ENCODE measurements at regions not wholly inside any gene's neighbourhood (a gene's known extent, or its start where the extent isn't known, plus 50 kb on each side); places are given as distances from the start of the nearest gene placed in this dataset.

DNA sequence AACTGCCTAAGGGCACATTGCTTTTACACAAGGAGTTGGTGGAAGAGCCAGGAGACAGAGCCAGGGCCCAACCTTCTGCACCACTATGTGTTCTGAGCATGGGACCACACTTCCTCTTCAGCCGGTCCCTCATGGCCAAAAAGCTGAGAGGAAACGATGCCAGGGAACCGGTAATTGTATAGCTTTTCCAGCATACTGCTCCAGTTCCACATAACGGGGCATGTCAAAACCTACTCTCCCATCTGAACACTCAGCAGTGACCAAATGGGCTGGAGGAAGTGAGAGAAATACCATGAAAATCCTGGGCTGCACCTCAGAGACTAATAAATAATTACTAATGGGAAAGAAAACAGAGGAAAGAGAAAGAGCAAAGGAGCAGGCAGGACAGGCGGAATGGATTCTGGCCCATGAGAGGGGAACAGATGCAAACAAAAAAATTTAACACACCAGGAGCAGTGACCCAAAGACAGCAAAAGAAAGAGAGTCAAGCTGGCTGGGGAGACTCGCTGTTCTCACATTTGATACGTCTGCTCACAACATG lies 52.0 kb upstream of the BMP2 start:
- H3K27ac Mint-ChIP-seq = no peak overlapping the region
- no peak for ATAC-seq
- peaks cover 12% of the 10 kb centered on the region for H3K9me3 Mint-ChIP-seq
- H3K4me1 Mint-ChIP-seq = no peaks in the 10 kb centered on the region
- no peaks in the 10 kb centered on the region for H3K27me3 Mint-ChIP-seq
- H3K36me3 Mint-ChIP-seq = no peaks in the 10 kb centered on the region
- H3K4me3 Mint-ChIP-seq = no peak overlapping the region

DNA sequence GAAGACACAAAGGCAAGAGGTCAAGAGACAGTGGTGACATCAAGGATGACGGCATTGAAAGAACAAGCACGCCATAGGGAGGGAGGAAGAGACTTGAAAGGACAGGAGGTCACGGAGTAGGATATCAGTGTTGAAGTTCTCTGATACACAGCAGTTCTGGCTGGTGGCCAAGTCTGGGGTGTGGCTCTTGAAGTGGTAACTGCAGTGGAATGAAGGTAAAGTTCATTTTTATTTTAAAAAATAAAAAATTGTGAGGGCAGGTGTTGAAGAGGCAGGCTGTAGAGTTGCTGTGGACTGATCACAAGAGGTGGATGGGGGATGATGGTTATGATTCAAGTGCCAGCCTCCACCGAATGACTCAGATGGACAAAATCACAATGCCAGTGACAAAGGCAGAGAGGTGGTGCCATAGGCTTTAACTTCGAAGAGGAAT lies 53.2 kb upstream of the BMP2 start:
- peaks cover 9% of the 10 kb centered on the region for H3K9me3 Mint-ChIP-seq

GRCh38 chr20:6711951-6712649 lies 55.4 kb upstream of the BMP2 start:
- Mint-ChIP-seq H3K4me3 (no peak overlapping the region), H3K27me3 (no peaks in the 10 kb centered on the region), H3K9me3 (peaks cover 2% of the 10 kb centered on the region), H3K4me1 (no peaks in the 10 kb centered on the region), H3K27ac (no peak overlapping the region), H3K36me3 (no peaks in the 10 kb centered on the region)
- no peak for ATAC-seq

More for the DNA sequence above, 53.2 kb upstream of the BMP2 start:
- Mint-ChIP-seq H3K4me1 (no peaks in the 10 kb centered on the region), H3K36me3 (no peaks in the 10 kb centered on the region), H3K27ac (no peak overlapping the region), H3K4me3 (no peak overlapping the region), H3K27me3 (no peaks in the 10 kb centered on the region)
- no peak for ATAC-seq

- no peaks in the 10 kb centered on the region for H3K27me3 Mint-ChIP-seq
- no peaks in the 10 kb centered on the region for H3K4me1 Mint-ChIP-seq
- H3K9me3 Mint-ChIP-seq = peaks cover 2% of the 10 kb centered on the region
- no peak overlapping the region for H3K27ac Mint-ChIP-seq
- H3K4me3 Mint-ChIP-seq = no peak overlapping the region
- H3K36me3 Mint-ChIP-seq = no peaks in the 10 kb centered on the region
- ATAC-seq = no peak
Measured at GRCh38 chr20:6709910-6710595, 57.4 kb upstream of the BMP2 start.

- no peak for ATAC-seq
- Mint-ChIP-seq H3K4me1 (no peaks in the 10 kb centered on the region), H3K9me3 (peaks cover 2% of the 10 kb centered on the region), H3K27me3 (no peaks in the 10 kb centered on the region), H3K4me3 (no peak overlapping the region), H3K27ac (no peak overlapping the region), H3K36me3 (no peaks in the 10 kb centered on the region)
Measured at GRCh38 chr20:6708010-6708409, 59.5 kb upstream of the BMP2 start.

DNA sequence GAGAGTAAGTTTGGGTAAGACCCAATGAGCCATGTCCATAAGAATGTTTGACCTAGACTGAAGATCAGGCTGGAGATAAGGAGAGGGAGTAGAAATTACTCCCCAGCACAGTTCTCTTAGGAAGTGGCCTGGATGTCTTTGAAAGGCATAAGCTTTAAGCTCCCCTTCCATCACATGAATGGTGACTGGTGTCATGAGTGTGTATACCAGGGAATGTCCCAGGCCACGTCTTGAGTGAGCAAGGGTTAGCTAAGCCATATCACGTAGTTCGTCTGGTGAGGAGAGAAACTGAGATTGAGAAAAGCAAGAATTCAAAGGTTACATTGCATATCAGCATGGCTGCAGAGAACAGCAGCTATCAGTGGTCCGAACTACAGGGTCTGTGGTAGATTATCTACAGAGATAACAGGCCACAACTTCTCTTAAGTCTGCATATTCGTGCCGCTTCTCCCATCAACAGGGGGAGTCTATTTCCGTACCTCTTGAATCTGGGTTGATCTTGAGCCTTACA lies 60.1 kb upstream of the BMP2 start:
- Mint-ChIP-seq H3K36me3 (no peaks in the 10 kb centered on the region), H3K4me1 (no peaks in the 10 kb centered on the region), H3K27ac (no peak overlapping the region), H3K27me3 (no peaks in the 10 kb centered on the region), H3K9me3 (peaks cover 2% of the 10 kb centered on the region), H3K4me3 (no peak overlapping the region)
- no peak for ATAC-seq

GRCh38 chr20:6705926-6706548 lies 61.4 kb upstream of the BMP2 start:
- Mint-ChIP-seq H3K4me1 (no peaks in the 10 kb centered on the region), H3K4me3 (no peak overlapping the region), H3K36me3 (no peaks in the 10 kb centered on the region), H3K27ac (no peak overlapping the region), H3K9me3 (no peaks in the 10 kb centered on the region), H3K27me3 (no peaks in the 10 kb centered on the region)
- ATAC-seq = no peak

DNA sequence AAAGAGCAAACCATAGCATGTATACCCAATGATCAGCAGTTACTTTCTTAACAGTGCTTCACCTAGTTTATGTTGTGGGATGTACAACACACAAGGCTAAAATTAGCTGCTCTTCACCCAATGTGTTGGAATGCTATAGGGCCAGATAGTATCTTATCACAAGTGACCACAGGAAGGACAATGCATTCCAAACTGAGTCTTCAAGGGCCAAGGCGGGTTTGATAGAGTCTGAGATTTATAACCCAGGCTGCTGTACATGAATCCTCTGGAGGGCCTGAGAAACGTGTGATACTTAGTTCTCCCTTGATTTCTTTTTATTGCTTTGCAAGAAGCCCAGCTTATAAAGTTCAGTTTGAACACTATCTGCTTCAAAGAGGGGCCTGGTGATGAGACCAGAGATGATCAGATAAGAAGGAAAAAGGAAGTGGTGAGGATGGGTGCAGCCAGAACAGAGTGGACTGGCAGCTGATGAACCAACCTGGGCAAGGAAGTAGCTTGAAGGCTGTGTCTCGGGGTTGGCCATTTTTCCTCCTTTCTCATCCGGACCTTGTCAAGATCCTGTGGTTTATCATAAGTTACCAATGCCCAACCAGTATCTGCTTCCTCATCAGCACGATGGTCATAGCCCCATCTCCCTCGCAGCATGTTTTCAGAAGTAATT lies 62.2 kb upstream of the BMP2 start:
- ATAC-seq = no peak
- H3K27me3 Mint-ChIP-seq = no peaks in the 10 kb centered on the region
- no peaks in the 10 kb centered on the region for H3K4me1 Mint-ChIP-seq
- no peak overlapping the region for H3K4me3 Mint-ChIP-seq
- H3K27ac Mint-ChIP-seq = no peak overlapping the region
- no peaks in the 10 kb centered on the region for H3K36me3 Mint-ChIP-seq
- no peaks in the 10 kb centered on the region for H3K9me3 Mint-ChIP-seq

GRCh38 chr20:6704132-6704861 lies 63.2 kb upstream of the BMP2 start:
- Mint-ChIP-seq H3K27ac (no peak overlapping the region), H3K27me3 (no peaks in the 10 kb centered on the region), H3K4me3 (no peak overlapping the region), H3K4me1 (no peaks in the 10 kb centered on the region), H3K9me3 (no peaks in the 10 kb centered on the region), H3K36me3 (no peaks in the 10 kb centered on the region)
- ATAC-seq = no peak

DNA sequence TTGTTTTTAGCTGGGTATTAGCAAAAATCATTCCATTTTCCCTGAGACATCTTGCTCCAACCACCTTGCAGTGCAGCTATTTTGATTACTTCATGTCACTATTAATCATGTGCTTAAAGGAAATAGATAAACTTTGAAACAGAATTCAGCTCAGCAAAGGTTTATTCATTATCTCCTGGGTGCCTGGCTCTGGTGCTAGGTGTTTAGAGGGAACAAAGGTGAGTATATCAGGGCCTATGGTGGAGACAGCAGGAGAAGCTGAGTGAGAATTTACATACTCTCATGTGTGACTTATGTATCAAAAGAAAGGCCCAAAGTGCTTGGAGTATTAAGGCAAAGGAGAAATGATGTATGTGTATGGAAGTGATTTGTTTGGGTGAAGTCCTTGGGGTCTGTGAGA lies 63.8 kb upstream of the BMP2 start:
- H3K9me3 Mint-ChIP-seq = no peaks in the 10 kb centered on the region
- H3K27ac Mint-ChIP-seq = no peak overlapping the region
- ATAC-seq = no peak
- H3K27me3 Mint-ChIP-seq = no peaks in the 10 kb centered on the region
- H3K4me1 Mint-ChIP-seq = no peaks in the 10 kb centered on the region
- H3K4me3 Mint-ChIP-seq = no peak overlapping the region
- H3K36me3 Mint-ChIP-seq = no peaks in the 10 kb centered on the region

DNA sequence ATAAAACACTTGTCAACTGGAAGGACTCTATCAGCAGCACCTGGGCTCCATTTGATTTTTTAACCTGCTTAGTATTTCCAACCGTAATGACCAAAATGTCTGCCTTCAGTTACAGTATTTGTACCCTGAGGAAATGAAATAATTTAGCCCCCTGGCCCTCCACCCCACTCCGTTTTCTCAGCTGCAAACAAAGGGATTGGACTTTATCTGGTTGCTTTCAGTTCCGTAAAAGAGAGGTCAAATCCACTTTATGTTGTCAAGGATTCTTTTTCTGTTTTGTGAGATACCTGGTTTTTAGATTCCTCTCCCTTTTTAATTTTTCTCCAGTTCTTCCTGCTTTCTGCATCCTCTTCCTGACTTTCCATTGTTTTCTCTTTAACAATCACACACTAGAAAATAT lies 64.4 kb upstream of the BMP2 start:
- no peak overlapping the region for H3K27ac Mint-ChIP-seq
- no peaks in the 10 kb centered on the region for H3K36me3 Mint-ChIP-seq
- no peaks in the 10 kb centered on the region for H3K4me1 Mint-ChIP-seq
- no peaks in the 10 kb centered on the region for H3K27me3 Mint-ChIP-seq
- peaks cover 2% of the 10 kb centered on the region for H3K9me3 Mint-ChIP-seq
- no peak overlapping the region for H3K4me3 Mint-ChIP-seq
- no peak for ATAC-seq

GRCh38 chr20:6702144-6702543 lies 65.3 kb upstream of the BMP2 start:
- Mint-ChIP-seq H3K27ac (no peak overlapping the region), H3K9me3 (peaks cover 2% of the 10 kb centered on the region), H3K4me1 (no peaks in the 10 kb centered on the region), H3K27me3 (no peaks in the 10 kb centered on the region), H3K36me3 (no peaks in the 10 kb centered on the region), H3K4me3 (no peak overlapping the region)
- ATAC-seq = no peak

- Mint-ChIP-seq H3K9me3 (peaks cover 2% of the 10 kb centered on the region), H3K27me3 (no peaks in the 10 kb centered on the region), H3K27ac (no peak overlapping the region), H3K36me3 (no peaks in the 10 kb centered on the region), H3K4me3 (no peak overlapping the region), H3K4me1 (no peaks in the 10 kb centered on the region)
- no peak for ATAC-seq
Measured at GRCh38 chr20:6700563-6701329, 66.7 kb upstream of the BMP2 start.

DNA sequence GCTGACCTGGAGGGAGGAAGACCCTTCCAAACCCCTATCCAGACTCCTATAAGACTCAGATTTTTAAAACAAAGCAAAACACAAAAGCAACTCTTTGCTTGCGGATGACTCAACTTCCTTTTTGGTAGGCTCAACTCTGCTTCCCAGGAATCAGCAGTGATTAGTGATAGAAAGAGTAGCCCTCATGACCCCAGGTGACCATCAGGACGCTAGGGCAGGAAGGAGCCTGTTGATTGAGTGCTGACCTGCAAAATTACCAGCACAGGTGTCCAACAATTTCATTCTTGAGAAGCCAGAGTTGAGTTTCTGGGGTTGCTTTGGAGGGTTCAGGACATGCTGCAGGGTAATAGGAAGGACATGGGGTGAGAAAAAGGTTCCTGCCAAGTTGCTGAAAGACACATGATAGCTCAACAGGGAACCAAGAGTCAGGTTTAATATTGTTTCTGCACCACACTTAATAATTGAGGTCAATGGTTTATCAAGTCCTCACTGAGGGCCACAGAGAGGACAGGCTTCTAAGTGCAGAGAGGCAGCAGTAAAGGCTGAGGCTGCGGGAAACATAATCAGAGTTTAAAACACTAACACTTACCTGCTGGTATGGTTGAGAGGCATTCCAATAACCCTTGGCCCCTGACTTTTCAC lies 67.4 kb upstream of the BMP2 start:
- no peak overlapping the region for H3K27ac Mint-ChIP-seq
- H3K36me3 Mint-ChIP-seq = no peaks in the 10 kb centered on the region
- H3K4me1 Mint-ChIP-seq = no peaks in the 10 kb centered on the region

More for the DNA sequence above, 67.4 kb upstream of the BMP2 start:
- Mint-ChIP-seq H3K9me3 (peaks cover 2% of the 10 kb centered on the region), H3K4me3 (no peak overlapping the region), H3K27me3 (no peaks in the 10 kb centered on the region)
- no peak for ATAC-seq

All from stimulated activated memory B cell treated with anti-CD40 and anti-IgM and Interleukin-4, amounts not matched to agents 10 μg/mL and 1 μg/mL and 100 μg/mL, for 72 hours (primary cell).